GM21423 (cell line): ENCODE measurements at regions not wholly inside any gene's neighbourhood (a gene's known extent, or its start where the extent isn't known, plus 50 kb on each side); places are given as distances from the start of the nearest gene placed in this dataset.

Experiments used
- ATAC-seq: cut with Tn5 transposase; IDR thresholded peaks from one replicate; pipeline ENCODE4 v1.9.1; 2021; ENCODE audit warnings: mild to moderate bottlenecking, moderate library complexity; ENCODE audit not compliant: unreplicated experiment

- no peak for ATAC-seq
Measured at GRCh38 chr2:59711121-59711520, 842.3 kb downstream of the BCL11A start.

- no peak for ATAC-seq
Measured at GRCh38 chr2:59706729-59707128, 846.7 kb downstream of the BCL11A start.

- ATAC-seq = no peak
Measured at GRCh38 chr2:59703796-59704195, 849.7 kb downstream of the BCL11A start.

- no peak for ATAC-seq
Measured at GRCh38 chr2:59702026-59702425, 851.4 kb downstream of the BCL11A start.

GRCh38 chr2:59701271-59701994, 852.0 kb downstream of the BCL11A start:
- ATAC-seq = no peak

GRCh38 chr2:59694176-59694575, 859.3 kb downstream of the BCL11A start:
- ATAC-seq = no peak

- ATAC-seq = no peak
Measured at GRCh38 chr2:59693231-59693959, 860.1 kb downstream of the BCL11A start.

GRCh38 chr2:59691518-59692190, 861.8 kb downstream of the BCL11A start:
- no peak for ATAC-seq

- ATAC-seq = no peak
Measured at GRCh38 chr2:59690849-59691248, 862.6 kb downstream of the BCL11A start.

- no peak for ATAC-seq
Measured at GRCh38 chr2:59684771-59685166, 868.7 kb downstream of the BCL11A start.

GRCh38 chr2:59684116-59684770, 869.2 kb downstream of the BCL11A start:
- ATAC-seq = no peak

- no peak for ATAC-seq
Measured at GRCh38 chr2:59680863-59681262, 872.6 kb downstream of the BCL11A start.

- ATAC-seq = no peak
Measured at GRCh38 chr2:59677158-59677557, 876.3 kb downstream of the BCL11A start.

GRCh38 chr2:59674100-59674499, 879.4 kb downstream of the BCL11A start:
- ATAC-seq = no peak

GRCh38 chr2:59665021-59665420, 888.4 kb downstream of the BCL11A start:
- no peak for ATAC-seq

- ATAC-seq = no peak
Measured at GRCh38 chr2:59662127-59662861, 891.2 kb downstream of the BCL11A start.

- ATAC-seq = no peak
Measured at GRCh38 chr2:59660262-59660661, 893.2 kb downstream of the BCL11A start.

GRCh38 chr2:59658906-59659635, 894.4 kb downstream of the BCL11A start:
- no peak for ATAC-seq

- no peak for ATAC-seq
Measured at GRCh38 chr2:59655809-59656208, 897.6 kb downstream of the BCL11A start.

- no peak for ATAC-seq
Measured at GRCh38 chr2:59654710-59655109, 898.7 kb downstream of the BCL11A start.
